ENCODE measurements at regions not wholly inside any gene's neighbourhood (a gene's known extent, or its start where the extent isn't known, plus 50 kb on each side); places are given as distances from the start of the nearest gene placed in this dataset.

DNA sequence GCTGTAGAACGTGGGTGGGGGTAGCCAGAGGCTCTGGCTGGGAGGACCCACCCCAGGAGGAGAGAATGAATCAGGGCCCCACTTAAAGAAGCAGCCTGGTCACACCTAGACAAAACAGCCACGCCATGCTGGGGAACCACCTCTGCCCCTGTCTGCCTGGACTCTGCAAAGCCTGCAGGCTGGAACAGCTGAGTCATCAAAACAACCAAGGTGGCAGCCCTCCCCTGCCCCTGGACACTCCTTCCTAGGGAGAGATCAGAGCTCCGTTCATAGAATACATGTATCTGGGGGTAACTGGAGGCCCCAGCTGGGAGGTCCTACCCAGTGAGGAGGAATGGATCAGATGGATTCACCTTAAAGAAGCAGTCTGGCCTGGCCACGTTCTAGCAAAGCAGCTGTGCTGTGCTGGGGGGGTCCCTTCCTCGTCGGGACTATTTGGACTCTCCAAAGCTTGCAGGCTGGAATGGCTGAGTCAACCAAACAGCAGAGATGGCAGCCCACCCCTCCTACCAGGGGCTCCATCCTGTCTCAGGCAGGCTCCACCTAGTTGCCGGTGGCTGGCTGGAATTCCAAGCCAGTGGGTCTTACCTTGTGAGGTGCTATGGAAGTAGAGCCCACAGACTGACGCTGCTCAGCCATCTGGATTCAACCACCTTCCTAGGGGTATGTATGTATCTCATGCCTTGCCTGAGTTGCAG, 50.5 kb upstream of the NT5C1B start:
- DNase-seq = no peak
